Ascending aorta (tissue), 2 donors: ENCODE measurements at regions not wholly inside any gene's neighbourhood (a gene's known extent, or its start where the extent isn't known, plus 50 kb on each side); places are given as distances from the start of the nearest gene placed in this dataset.

Source experiments
- DNase-seq, 2 donors: peaks; one replicate each; pipeline ENCODE4 v3.0.0-alpha.2; 2019; ENCODE audit warnings: low spot score in 2 of 2
- H3K27ac ChIP-seq, 2 donors: fragments of 200-600 bp; sonication (generic); one replicate each; pipeline ENCODE4 v1.5.1; 2016 to 2017; ENCODE audit warnings: mild to moderate bottlenecking in 1 of 2
- H3K27me3 ChIP-seq: fragments of 200-600 bp; sonication (generic); one replicate; pipeline ENCODE4 v1.5.1; 2017
- H3K36me3 ChIP-seq, 2 donors: fragments of 200-600 bp; sonication (generic); one replicate each; pipeline ENCODE4 v1.5.1; 2016
- H3K4me1 ChIP-seq, 2 donors: fragments of 200-600 bp; sonication (generic); one replicate each; pipeline ENCODE4 v1.5.1; 2016 to 2017; ENCODE audit warnings: mild to moderate bottlenecking in 1 of 2
- H3K4me3 ChIP-seq, 2 donors: fragments of 200-600 bp; sonication (generic); one replicate each; pipeline ENCODE4 v1.5.1; 2016 to 2017; ENCODE audit warnings: mild to moderate bottlenecking in 1 of 2
- H3K9me3 ChIP-seq, 2 donors: fragments of 200-600 bp; sonication (generic); one replicate each; pipeline ENCODE4 v1.5.1; 2016
- intact Hi-C: fragments of 100-400 bp; cut with DNase I; formaldehyde crosslinking; loops from one replicate; pipeline ENCODE4 v1.15.1; 2023
- TF ChIP-seq, protein P1 (sequence below), 3 experiments: fragments of 200-600 bp in 2 of 3; fragments of 450-650 bp in 1 of 3; sonication (generic) in 2 of 3; IDR thresholded peaks; one replicate each; pipeline ENCODE4 v1.5.1; 2016 to 2019; ENCODE audit warnings: antibody characterized with exemption in 3 of 3, mild to moderate bottlenecking in 1 of 3, moderate library complexity in 1 of 3

DNA sequence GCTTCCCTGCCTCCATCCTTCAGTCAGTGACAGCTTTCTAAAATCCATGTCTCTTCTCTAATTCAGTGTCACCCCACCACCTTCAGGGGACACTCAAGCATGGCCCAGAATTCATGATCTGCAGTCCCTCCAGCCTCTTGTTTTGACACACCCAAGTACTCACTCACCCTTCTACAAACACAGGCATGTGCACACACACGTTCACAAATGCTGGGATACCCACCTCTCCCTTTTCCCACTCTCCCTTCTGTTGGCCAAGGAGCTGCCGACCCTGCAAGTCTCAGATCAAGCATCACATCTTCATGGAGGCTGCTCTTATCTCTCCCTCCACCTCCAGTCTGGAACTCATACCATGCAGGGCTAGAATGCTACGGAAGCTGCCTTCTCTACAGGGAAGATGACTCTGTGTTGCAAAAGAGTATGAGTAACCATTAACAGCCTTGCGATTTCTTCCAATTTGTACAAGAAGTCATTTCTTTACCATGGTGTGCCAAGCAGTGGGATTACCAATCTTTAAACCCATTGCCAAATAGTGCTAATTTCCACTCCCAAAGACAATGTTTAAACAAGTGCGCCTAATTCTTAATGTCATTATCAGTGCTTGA is 196.1 kb downstream of the BCL11B start:
- Histone ChIP-seq H3K27me3 (no peaks in the 10 kb centered on the region), H3K27ac (no peak overlapping the region), H3K4me3 (no peak overlapping the region), H3K36me3 (no peaks in the 10 kb centered on the region), H3K4me1 (no peaks in the 10 kb centered on the region), H3K9me3 (peaks cover 0 to 16% of the 10 kb centered on the region in 2 donors)
- no peak for DNase-seq
- TF ChIP-seq, protein P1, sequence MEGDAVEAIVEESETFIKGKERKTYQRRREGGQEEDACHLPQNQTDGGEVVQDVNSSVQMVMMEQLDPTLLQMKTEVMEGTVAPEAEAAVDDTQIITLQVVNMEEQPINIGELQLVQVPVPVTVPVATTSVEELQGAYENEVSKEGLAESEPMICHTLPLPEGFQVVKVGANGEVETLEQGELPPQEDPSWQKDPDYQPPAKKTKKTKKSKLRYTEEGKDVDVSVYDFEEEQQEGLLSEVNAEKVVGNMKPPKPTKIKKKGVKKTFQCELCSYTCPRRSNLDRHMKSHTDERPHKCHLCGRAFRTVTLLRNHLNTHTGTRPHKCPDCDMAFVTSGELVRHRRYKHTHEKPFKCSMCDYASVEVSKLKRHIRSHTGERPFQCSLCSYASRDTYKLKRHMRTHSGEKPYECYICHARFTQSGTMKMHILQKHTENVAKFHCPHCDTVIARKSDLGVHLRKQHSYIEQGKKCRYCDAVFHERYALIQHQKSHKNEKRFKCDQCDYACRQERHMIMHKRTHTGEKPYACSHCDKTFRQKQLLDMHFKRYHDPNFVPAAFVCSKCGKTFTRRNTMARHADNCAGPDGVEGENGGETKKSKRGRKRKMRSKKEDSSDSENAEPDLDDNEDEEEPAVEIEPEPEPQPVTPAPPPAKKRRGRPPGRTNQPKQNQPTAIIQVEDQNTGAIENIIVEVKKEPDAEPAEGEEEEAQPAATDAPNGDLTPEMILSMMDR (IDR thresholded peaks at IDR 0.05) = no peak
- intact Hi-C loops = no loop called here

DNA sequence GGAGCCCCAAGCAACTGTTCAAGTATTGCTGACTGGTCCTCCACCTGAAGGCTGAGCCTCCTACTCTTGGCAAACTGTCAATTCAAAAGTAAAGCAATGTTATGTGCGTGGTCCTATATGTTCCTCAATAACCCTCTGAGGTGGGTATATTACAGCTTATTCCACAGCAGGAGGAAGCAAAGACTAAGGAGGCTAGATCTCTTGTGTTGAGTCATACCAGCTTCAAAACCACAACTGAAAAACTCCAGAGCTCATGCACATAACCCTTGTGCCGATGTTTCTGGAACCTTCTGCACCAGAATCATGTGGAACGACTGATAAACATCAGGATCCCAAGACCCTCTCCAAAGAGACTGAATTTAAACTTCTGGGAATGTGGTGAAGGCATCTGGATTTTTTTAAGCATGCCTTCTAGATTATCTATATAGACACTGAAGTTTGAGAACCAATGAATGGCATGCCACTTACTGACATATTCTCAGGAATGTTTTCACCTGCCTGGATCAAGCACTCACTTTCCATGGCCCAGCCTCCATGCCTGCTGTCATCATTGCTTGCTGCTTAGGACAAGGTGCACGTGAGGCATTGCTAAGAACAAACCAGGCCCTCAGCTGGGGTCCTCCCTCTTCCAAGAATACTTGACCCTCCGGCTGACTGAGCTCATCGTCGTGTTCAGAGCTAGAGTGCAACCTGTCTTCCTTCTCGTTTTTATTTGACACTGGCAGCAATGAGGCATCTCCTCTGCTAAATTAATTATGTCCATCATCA is 194.7 kb downstream of the BCL11B start:
- Histone ChIP-seq H3K4me1 (no peaks in the 10 kb centered on the region), H3K9me3 (peaks cover 0 to 13% of the 10 kb centered on the region in 2 donors), H3K4me3 (no peak overlapping the region), H3K27ac (no peak overlapping the region), H3K27me3 (no peaks in the 10 kb centered on the region), H3K36me3 (no peaks in the 10 kb centered on the region)
- intact Hi-C loops = no loop called here
- no peak for DNase-seq
- TF ChIP-seq, protein P1 (IDR thresholded peaks at IDR 0.05) = no peak

DNA sequence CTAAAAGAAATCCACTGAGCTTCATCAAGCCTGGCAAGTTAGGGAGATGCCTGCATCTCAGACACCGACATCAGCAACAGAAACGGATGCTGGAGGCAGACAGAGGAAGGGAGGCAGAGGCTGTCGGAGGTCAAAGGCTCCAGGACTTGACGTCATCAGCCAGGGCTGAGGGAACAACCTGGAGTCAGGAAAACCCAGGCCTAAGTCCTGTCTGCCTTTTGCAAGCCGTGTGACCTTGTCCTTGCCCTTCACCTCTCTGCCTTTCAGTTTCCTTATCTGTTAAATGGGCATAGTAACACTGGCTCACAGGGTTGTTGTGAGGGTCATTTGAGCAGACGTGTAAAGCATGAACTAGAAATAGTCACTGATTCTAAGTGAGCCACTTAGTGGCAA is 194.2 kb downstream of the BCL11B start:
- Histone ChIP-seq H3K27me3 (no peaks in the 10 kb centered on the region), H3K27ac (no peak overlapping the region), H3K9me3 (peaks cover 0 to 13% of the 10 kb centered on the region in 2 donors), H3K4me3 (no peak overlapping the region), H3K36me3 (no peaks in the 10 kb centered on the region), H3K4me1 (no peaks in the 10 kb centered on the region)
- intact Hi-C loops = no loop called here
- TF ChIP-seq, protein P1 (IDR thresholded peaks at IDR 0.05) = no peak
- DNase-seq = no peak

DNA sequence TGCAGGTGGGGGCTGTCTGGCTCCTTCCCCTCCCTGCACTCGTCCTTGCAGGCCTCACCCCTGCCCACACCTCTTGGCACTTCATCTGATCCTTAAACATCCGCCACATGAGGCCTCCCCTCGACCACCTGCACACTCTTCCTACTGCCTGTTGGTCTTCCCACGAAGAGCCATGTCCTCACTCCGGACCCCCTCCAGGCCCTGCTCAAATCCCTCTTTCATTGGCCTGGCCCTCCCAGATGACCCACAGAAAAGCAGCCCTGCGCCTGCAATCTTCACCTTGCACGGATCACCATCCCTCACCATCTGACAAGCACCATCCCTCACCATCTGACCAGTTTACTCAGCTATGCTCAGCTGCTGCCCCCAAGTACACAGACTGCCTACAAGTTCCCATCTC is 193.6 kb downstream of the BCL11B start:
- H3K4me3 ChIP-seq = no peak overlapping the region
- TF ChIP-seq, protein P1 (IDR thresholded peaks at IDR 0.05) = no peak
- intact Hi-C loops = no loop called here
- H3K36me3 ChIP-seq = no peaks in the 10 kb centered on the region
- H3K9me3 ChIP-seq = peaks cover 0 to 13% of the 10 kb centered on the region in 2 donors
- no peak overlapping the region for H3K27ac ChIP-seq
- no peak for DNase-seq
- H3K4me1 ChIP-seq = no peaks in the 10 kb centered on the region
- no peaks in the 10 kb centered on the region for H3K27me3 ChIP-seq

GRCh38 chr14:99079061-99079727 is 192.8 kb downstream of the BCL11B start:
- Histone ChIP-seq H3K27me3 (no peaks in the 10 kb centered on the region), H3K4me3 (no peak overlapping the region), H3K9me3 (peaks cover 0 to 13% of the 10 kb centered on the region in 2 donors), H3K4me1 (no peaks in the 10 kb centered on the region), H3K36me3 (no peaks in the 10 kb centered on the region), H3K27ac (no peak overlapping the region)
- TF ChIP-seq, protein P1 (IDR thresholded peaks at IDR 0.05) = no peak
- no peak for DNase-seq
- intact Hi-C loops = no loop called here
